Adrenal gland (tissue), 9 donors: ENCODE measurements at regions not wholly inside any gene's neighbourhood (a gene's known extent, or its start where the extent isn't known, plus 50 kb on each side); places are given as distances from the start of the nearest gene placed in this dataset.
A peak's percentile ranks its signal among the peaks of the same experiment; 100 is the strongest.

ENCODE experiments used
- DNase-seq, 7 donors: peaks; one replicate each; pipeline ENCODE4 v3.0.0-alpha.2; 2019 to 2020
- H3K27ac ChIP-seq, 5 donors: fragments of 200-600 bp; sonication (generic) in 4 of 5; 1 replicate in 3 of 5; 2 replicates in 2 of 5; pipeline versions ENCODE4 v1.5.1 to v1.8.0; 2016 to 2020; ENCODE audit warnings: mild to moderate bottlenecking in 1 of 5
- H3K27me3 ChIP-seq: fragments of 200-600 bp; 2 replicates; pipeline ENCODE4 v1.8.0; 2021
- H3K36me3 ChIP-seq, 2 donors: fragments of 200-600 bp; replicated peaks in 1 of 2; 1 replicate in 1 of 2; 2 replicates in 1 of 2; pipeline versions ENCODE4 v1.5.1 to v1.8.0; 2018 to 2022
- H3K4me1 ChIP-seq, 2 donors: fragments of 200-600 bp; replicated peaks in 1 of 2; 1 replicate in 1 of 2; 2 replicates in 1 of 2; pipeline versions ENCODE4 v1.5.1 to v1.8.0; 2018 to 2021
- H3K4me3 ChIP-seq, 4 donors: fragments of 200-600 bp; sonication (generic) in 3 of 4; one replicate each; pipeline ENCODE4 v1.5.1; 2016 to 2018
- H3K9me3 ChIP-seq, 3 donors: fragments of 200-600 bp; sonication (generic) in 1 of 3; replicated peaks in 1 of 3; 1 replicate in 2 of 3; 2 replicates in 1 of 3; pipeline versions ENCODE4 v1.5.1 to v1.8.0; 2016 to 2021
- CTCF ChIP-seq, 6 experiments: fragments of 450-650 bp in 4 of 6; fragments of 200-600 bp in 2 of 6; sonication (generic) in 1 of 6; IDR thresholded peaks; 1 replicate in 5 of 6; 2 replicates in 1 of 6; pipeline versions ENCODE4 v1.5.1 to v1.8.0; 2016 to 2021; ENCODE audit warnings: antibody characterized with exemption in 6 of 6, mild to moderate bottlenecking in 2 of 6, moderate library complexity in 1 of 6
- POLR2A ChIP-seq, 2 donors: fragments of 450-650 bp; IDR thresholded peaks; one replicate each; pipeline ENCODE4 v1.6.1; 2017; ENCODE audit warnings: antibody characterized with exemption in 2 of 2, mild to moderate bottlenecking in 2 of 2, moderate library complexity in 1 of 2
- WGBS, 4 donors: extraction: QIAGEN DNeasy Blood & Tissue Kit in 2 of 4; methylation state at CpG; one replicate each; pipeline versions ENCODE4 v1.1.5 to v1.1.7; 2013 to 2017; 5-methylcytosine and 5-hydroxymethylcytosine counted together
- intact Hi-C, 2 donors: fragments of 100-400 bp; cut with DNase I; formaldehyde crosslinking; loops; one replicate each; pipeline versions ENCODE4 v1.14.1 to v1.15.0; 2022 to 2023
- donor health status: healthy with polysubstance abuse.
- donor health status: Bipolar disorder and iron deficiency.
- donor health status: DM: yes; HTN: yes; CAD: no.
- donor health status: DM: no; HTN: no; CAD: no.
- donor health status: DM: no; HTN: no; CAD: no.

- H3K4me3 ChIP-seq, result no peak overlapping the region
- H3K27me3 ChIP-seq, result no peaks in the 10 kb centered on the region
- no peaks in the 10 kb centered on the region for H3K9me3 ChIP-seq
- TF ChIP-seq POLR2A (IDR thresholded peaks at IDR 0.05) (no peak), CTCF (IDR thresholded peaks at IDR 0.05) (no peak)
- WGBS, 4 donors, result 78 to 82% (median 80%) methylated on average over 13 to 15 of the region's 15 CpGs
- peak overlapping the region in 1 of 5 donors; percentile 29 for H3K27ac ChIP-seq
- intact Hi-C loops, result no loop called here
- no peak for DNase-seq
- no peaks in the 10 kb centered on the region for H3K36me3 ChIP-seq
- H3K4me1 ChIP-seq, result no peaks in the 10 kb centered on the region
Observed at GRCh38 chr15:31526916-31527690, 200.5 kb downstream of the KLF13 start.

- no peak for DNase-seq
- H3K27ac ChIP-seq, result no peak overlapping the region
- intact Hi-C loops, result no loop called here
- TF ChIP-seq POLR2A (IDR thresholded peaks at IDR 0.05), result no peak
- no peak for TF ChIP-seq CTCF (IDR thresholded peaks at IDR 0.05)
- H3K36me3 ChIP-seq, result no peaks in the 10 kb centered on the region
- H3K4me1 ChIP-seq, result no peaks in the 10 kb centered on the region
- H3K4me3 ChIP-seq, result no peak overlapping the region
- no peaks in the 10 kb centered on the region for H3K9me3 ChIP-seq
- no peaks in the 10 kb centered on the region for H3K27me3 ChIP-seq
- WGBS, 4 donors, result 93 to 100% (median 97%) methylated on average over 2 of the region's 2 CpGs
Observed at GRCh38 chr15:31528846-31529245, 202.2 kb downstream of the KLF13 start.

- 84 to 86% (median 85%) methylated on average over 13 to 14 of the region's 14 CpGs for WGBS, 4 donors
- no peaks in the 10 kb centered on the region for H3K27me3 ChIP-seq
- no peaks in the 10 kb centered on the region for H3K4me1 ChIP-seq
- H3K4me3 ChIP-seq, result no peak overlapping the region
- intact Hi-C loops, result no loop called here
- TF ChIP-seq CTCF (IDR thresholded peaks at IDR 0.05), result no peak
- no peak for TF ChIP-seq POLR2A (IDR thresholded peaks at IDR 0.05)
- H3K36me3 ChIP-seq, result no peaks in the 10 kb centered on the region
- no peaks in the 10 kb centered on the region for H3K9me3 ChIP-seq
- DNase-seq, result no peak
- no peak overlapping the region for H3K27ac ChIP-seq
Observed at GRCh38 chr15:31537770-31538592, 211.3 kb downstream of the KLF13 start.

- H3K27me3 ChIP-seq, result no peaks in the 10 kb centered on the region
- intact Hi-C loops, result no loop called here
Observed at GRCh38 chr15:31540633-31541032, 214.0 kb downstream of the KLF13 start.

More at GRCh38 chr15:31540633-31541032, 214.0 kb downstream of the KLF13 start:
- 89 to 99% (median 93%) methylated on average over 2 of the region's 2 CpGs for WGBS, 4 donors
- TF ChIP-seq POLR2A (IDR thresholded peaks at IDR 0.05) (no peak), CTCF (IDR thresholded peaks at IDR 0.05) (no peak)
- Histone ChIP-seq H3K27ac (no peak overlapping the region), H3K36me3 (no peaks in the 10 kb centered on the region), H3K9me3 (no peaks in the 10 kb centered on the region), H3K4me3 (no peak overlapping the region), H3K4me1 (no peaks in the 10 kb centered on the region)
- DNase-seq, result no peak
